ENCODE measurements at regions not wholly inside any gene's neighbourhood (a gene's known extent, or its start where the extent isn't known, plus 50 kb on each side); places are given as distances from the start of the nearest gene placed in this dataset. TPM values are rescaled to one million over a fixed set of nuclear protein-coding genes. Genes with fewer than 3 reads are reported as not detected.

DNA sequence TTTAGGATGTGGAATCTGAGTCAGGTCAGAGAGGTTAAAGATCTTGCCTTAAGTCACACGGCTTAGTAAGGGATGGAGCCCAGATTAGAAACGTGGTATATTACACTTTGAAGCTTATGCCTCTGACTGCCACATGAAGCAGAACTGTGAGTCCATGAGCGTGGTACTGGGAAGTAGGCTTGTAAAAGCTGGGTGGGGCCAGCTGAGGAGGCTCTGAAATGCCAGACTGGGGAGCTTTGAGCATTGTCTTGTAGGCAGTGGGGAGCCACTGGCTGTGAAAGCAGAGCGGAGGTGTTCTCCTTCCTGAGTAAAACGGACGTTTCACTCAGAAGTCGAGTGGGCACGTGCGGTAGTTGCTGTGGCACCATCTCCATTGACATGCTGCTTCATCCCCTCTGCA is 72.6 kb upstream of the USP24 start:
- no peak for DNase-seq

DNA sequence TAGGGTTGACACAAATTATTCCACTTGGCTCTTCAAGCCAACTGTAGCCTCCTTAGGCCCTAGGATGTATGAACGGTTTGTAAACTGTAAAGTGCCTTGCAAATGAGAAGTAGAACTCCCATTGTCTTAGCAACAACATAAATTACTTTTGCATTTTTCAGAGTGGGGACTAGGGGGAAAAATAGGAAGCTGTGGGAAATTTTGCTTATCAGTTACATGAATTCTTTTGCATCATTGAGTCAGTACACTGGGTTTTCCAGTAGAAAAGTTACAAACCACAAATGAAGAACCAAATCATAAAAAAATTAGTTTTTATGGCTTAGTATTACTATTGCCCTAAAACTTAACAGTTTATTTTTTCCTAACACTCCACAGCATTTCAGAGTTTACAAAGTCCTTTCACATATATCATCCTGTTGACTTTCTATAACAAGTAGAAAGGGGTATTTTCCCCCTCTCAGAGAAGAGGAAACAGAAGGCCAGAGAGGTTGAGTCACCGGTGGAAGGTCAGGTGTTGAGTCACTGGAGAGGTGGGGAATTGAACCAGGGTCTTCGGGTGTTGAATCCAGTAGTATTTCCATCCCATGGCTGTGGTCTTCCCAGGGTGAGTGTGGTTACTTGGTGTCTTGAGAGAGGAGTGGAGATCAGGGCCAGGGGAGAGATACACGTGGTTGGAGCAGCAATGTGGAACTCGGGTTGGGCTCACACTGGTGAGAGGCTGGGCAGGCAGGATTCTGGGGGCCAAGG is 71.9 kb upstream of the USP24 start:
- no peak for DNase-seq

DNA sequence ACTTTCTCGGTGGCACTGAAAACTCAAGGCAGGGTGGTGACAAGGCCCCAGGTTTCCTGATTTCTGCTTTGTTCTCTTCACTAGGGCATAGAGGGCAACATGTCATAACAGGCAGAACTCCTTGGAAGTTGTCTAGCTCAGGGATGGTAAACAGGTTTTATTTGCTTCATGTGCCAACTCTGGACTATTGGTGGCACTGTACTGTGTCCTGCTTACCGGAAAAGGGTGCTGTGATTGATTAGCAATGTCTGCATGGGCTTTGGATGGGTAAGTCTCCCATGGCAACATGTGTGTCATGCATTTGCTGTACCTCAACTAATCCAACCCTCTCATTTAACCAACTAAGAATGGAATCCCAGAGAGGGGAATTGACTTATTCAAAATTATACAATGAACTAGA is 70.7 kb upstream of the USP24 start:
- no peak for DNase-seq

DNA sequence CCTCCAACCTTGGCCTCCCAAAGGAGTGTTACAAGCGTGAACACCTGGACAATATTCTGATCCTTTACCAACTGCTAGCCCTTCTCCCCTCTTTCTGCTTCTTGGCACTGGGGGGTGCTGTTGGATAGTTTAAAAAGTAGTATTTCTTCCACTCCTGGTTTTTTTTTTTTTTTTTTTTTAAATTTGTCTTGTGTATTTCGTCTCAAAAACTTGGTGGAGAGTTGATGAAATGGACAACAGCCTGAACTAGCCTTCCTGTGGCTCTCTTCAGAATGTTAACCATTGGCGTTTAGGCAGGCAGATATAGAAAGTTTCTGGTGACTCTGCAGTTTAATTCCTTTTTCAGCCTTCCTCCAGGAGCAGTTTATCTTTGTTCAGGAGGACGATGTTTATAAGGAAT is 69.7 kb upstream of the USP24 start:
- peak; percentile 32 for DNase-seq

DNA sequence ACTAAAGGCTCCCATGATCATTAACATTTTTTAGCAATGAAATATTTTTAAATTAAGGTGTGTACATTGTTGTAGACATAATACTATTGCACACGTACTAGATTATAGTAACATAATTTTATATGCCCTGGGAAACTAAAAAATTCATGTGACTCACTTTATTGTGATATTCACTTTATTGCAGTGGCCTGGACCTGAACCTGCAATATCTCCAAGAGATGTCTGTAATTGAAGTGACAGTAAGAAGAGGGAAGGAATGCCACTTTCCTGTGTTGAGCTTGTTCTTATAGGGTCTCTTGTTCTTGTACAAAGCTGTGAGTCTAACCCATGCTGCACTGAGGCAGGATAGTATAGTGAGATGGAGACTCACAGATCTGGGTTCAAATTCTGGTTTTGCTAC is 66.9 kb upstream of the USP24 start:
- no peak for DNase-seq

DNA sequence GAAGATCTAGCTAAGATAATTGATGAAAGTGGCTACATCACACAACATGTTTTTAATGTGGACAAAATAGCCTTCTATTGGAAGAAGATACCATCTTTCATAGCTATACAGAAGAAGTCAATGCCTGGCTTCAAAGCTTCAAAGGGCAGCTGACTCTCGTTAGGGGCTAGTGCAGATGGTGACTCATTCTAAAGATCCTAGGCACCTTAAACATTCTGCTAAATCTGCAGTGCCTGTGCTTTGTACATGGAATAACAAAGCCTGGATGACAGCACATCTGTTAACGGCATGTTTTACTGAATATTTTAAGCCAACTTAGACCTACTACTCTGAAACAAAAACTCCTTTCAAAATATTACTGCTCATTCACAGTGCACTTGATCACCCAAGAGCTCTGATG is 65.6 kb upstream of the USP24 start:
- DNase-seq = peak; percentile 13

DNA sequence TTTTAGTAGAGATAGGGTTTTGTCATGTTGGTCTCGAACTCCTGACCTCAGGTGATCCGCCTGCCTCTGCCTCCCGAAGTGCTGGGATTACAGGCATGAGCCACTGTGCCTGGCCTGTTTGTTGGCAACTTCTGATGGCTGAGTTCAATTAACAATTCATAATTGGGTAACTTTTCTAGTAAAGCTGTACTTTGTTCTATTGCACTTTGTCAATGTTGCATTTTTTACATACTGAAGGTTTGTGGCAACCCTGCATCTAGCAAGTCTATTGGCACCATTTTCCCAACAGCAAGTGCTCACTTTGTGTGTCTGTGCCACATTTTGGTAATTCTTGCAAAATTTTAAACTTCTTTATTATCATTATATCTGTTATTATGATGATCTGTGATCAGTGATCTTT is 64.5 kb upstream of the USP24 start:
- no peak for DNase-seq

DNA sequence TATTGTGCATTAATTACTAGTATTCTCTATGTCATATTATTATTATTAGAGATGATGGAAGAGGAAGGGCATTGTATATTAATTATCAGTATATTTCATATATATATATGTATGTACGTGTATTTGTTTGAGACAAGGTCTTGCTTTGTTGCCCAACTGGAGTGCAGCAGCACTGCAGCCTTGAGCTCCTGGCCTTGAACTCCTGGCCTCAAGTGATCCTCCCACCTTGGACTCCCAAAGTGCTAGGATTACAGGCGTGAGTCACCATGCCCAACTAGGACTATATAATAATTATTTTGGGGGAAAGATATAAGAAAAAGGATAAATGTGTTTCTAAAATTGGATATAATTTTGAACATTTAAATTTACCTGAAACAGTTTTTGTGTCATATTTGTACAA is 63.2 kb upstream of the USP24 start:
- DNase-seq = no peak

DNA sequence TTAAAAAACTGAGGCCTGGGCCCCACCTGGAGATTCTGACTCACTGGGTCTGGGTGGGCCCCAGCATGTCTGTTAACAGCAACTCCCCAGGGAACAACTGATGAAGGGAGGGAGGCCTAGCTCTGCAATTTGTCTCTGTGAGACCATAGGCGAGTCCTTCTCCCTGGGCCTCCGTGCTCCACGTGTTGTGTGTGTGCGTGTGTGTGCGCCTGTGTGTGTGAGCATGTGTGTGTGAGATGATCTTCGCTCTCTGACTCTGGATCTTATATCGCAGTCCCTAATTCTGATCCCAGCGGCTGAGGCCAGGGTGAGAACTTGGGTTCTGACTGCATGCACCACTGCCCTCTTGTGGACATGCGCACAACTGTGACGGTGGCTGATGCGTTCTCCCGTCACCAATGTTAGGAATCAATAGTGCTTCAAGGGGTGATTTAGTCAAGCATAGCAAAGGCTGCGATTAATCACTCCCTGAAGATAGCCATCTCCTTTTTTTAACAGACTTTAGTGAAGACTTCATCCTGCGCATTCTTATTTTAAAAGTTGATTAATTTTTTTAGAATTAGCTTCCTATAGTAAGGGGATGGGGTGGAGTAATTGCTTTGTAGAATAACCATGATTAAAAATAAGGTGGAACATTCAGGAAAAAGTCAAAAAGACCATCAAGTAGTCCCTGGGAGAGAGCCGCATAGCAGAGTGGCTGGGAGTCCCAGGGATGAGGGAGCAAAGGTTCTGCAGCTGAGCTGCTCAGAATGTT is 62.4 kb upstream of the USP24 start:
- peak; percentile 55 for DNase-seq

DNA sequence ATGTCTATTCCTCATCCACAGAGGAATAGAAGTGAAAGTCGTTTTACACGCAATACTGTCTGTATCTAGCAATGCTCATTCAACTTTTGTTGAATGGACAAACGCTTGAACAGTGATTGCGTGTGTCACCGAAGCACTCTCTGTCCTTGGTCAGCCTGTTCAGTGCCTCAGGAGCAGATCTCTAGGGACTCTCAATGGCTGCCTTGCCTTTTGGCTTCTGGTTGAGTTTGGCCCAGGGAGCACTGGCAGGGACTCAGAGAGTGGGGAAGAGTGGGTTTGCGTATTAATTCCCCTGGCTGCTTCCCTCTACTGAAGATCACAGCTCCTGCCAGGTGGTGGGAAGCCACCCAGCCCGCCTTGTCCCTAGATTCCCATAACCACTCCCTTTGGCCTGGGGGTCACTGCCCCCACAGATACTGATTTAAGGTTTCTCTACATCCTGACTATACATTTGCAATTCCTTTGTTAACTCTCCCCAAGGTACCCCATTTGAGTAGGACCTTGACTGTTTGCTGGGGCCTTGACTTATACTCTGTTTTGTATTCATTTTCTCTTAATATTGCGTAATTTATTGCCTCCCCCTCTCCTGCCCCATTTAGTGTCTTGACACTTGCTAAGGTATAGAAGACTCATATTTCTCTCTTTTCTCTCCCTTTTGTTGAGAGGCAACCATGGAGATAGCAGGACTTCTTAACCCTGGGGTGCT is 61.7 kb upstream of the USP24 start:
- DNase-seq = no peak

DNA sequence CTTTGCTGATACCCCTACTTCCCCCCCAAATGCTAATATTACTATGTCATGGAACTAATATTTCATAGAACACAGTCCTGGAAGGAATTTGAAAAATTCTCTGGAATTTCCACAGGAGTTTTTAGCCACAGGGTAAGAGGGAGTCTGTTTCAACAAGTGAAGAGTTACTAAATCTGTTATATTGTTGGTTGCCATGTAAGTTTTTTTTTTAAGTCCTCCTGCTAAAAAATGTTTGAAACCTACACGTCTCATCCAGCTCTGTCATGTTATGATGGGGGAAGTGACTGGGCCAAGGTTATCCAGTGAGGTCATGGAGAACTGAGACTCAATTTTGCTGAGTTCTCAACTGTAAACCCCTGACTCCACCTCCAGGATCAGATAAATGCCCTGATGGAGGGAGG is 60.8 kb upstream of the USP24 start:
- no peak for DNase-seq

DNA sequence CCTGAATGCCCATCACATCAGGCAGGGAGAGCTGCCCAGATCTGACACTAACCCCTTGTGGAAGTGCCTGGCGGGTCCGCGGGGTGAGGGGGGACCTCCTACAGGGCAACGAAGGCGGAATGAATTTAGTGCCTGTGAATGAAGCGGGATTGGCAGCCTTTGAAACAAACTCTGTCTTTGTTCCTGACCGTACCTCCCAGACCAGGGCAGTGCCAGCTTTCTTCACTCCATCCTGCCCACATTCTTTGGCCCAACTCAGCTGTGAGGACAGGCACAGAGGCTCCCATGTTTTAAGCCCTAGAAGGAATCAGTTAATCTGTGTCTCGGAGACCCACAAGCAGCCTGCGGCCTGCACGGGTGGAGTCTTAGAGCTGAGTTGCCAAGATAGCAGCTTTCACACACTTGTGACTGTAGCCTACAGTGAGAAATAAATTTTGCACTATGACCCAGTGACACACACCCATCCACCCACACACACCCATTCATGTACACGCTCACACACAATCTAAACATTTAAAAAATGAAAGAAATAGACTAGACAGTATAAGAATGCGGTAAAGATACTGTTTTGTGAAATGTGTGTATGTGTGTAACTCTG is 60.1 kb upstream of the USP24 start:
- DNase-seq = no peak

DNA sequence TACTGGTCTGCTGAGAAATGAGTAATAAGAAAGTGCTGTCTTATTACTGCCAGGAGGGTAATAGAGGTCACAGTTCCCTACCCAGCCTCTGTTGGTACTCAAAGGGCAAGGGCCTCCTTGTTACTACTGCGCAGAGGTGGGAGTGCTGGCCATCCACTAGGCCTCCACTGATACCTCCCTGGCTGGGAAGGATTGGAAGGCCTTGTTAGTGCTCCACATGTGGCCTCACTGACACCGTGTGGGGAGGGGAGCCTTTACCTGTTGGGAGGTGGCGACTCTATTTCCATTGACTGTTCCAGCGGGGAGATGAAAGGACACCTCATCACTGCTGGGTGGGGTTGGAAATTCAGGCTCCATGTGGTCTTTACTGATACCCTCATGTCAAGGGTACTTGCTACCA is 57.8 kb upstream of the USP24 start:
- DNase-seq = no peak

Small RNA genes lying in the stretch of these regions (small RNA-seq; reads per million reads assigned to genes)
- not detected for gene RF00019 (ENCODE audit: low replicate concordance)
- gene RNU6-830P (ENCODE audit: low replicate concordance) = not detected
